GM12873 (cell line): ENCODE measurements at regions not wholly inside any gene's neighbourhood (a gene's known extent, or its start where the extent isn't known, plus 50 kb on each side); places are given as distances from the start of the nearest gene placed in this dataset.

Source experiments
- TF ChIP-seq, protein P1 (sequence below): IDR thresholded peaks from 2 replicates; pipeline ENCODE4 v1.5.1; 2012; ENCODE audit warnings: low read depth, mild to moderate bottlenecking, moderate library complexity, low read length, control low read depth; ENCODE audit not compliant: insufficient read depth; ENCODE audit errors: missing control alignments

DNA sequence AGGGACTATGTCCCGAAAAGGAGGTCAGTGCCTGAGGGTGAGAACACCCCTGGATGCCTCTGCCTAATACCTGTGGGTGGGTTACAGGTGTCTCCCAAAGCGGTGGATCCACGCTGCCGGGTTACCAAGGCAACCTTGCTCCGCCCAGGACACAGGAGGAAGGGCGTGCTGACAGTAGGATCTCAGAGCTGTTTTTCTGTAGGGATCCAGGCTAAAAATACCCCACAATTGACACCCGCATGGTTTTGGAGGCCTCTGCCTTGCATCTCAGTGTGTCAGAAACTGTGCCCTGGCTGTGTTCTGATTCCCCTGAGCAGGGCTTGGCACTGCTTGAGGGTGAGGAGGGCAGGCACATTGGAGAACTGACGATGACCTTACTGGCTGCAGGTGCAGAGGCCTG is 118.0 kb downstream of the IER5 start:
- TF ChIP-seq, protein P1, sequence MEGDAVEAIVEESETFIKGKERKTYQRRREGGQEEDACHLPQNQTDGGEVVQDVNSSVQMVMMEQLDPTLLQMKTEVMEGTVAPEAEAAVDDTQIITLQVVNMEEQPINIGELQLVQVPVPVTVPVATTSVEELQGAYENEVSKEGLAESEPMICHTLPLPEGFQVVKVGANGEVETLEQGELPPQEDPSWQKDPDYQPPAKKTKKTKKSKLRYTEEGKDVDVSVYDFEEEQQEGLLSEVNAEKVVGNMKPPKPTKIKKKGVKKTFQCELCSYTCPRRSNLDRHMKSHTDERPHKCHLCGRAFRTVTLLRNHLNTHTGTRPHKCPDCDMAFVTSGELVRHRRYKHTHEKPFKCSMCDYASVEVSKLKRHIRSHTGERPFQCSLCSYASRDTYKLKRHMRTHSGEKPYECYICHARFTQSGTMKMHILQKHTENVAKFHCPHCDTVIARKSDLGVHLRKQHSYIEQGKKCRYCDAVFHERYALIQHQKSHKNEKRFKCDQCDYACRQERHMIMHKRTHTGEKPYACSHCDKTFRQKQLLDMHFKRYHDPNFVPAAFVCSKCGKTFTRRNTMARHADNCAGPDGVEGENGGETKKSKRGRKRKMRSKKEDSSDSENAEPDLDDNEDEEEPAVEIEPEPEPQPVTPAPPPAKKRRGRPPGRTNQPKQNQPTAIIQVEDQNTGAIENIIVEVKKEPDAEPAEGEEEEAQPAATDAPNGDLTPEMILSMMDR: no peak

DNA sequence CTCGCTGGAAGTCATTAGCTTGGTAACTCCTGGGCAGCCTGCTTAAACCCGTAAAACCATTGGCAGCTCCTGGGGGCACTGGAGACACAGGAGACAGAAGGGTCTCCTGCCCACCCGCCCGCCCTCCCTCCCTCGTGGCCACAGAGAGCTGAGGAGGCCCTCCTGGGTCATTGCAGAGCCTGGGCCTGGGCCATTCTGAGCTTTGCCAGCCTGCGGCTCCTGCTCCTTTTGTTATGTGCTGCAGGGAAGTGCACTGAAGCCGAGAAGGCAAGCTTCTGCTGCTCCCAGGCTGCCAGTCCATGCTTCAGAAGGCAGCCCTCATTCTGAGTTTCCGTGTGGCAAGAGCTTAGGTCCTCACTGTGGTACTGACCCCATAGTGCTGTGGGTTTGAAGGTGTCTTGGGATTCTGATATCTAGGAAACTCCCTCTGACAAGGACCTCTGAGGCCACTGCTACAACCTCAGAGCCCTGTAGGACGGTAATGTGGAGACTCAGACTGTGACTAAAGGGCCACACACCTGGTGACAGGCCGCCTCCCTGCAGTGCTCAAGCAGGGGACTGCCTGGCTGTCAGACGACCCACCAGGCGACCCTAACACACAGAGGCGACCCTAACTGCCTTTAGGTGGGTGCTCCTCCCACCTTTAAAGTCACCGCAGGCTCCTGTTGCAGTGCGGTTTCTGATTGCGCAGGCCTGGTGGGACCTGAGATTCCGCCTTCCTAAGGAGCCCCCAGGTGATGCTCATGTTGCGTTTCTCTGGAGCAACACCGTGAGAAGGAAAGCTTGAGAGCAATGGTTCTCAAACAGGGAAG is 118.7 kb downstream of the IER5 start:
- TF ChIP-seq, protein P1: no peak

DNA sequence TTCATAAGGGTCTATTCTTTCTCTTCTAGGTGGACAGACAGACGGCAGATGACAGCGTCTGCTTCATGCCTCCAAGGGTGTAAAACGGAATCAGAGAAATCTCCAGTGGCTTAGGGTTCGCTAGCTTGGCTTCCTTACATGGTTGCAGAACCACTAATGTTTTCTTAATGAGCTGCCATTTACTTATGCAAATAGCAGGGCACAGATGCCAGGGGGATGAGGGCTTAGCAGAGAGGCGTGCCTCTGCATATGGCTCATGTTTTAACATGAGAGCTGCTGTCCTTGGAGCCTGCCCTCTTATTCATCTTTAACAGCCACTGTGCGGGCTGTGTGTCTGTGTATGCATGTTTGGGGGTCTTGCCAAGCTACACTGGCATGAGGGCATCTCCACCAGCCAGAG is 119.6 kb downstream of the IER5 start:
- TF ChIP-seq, protein P1: no peak

DNA sequence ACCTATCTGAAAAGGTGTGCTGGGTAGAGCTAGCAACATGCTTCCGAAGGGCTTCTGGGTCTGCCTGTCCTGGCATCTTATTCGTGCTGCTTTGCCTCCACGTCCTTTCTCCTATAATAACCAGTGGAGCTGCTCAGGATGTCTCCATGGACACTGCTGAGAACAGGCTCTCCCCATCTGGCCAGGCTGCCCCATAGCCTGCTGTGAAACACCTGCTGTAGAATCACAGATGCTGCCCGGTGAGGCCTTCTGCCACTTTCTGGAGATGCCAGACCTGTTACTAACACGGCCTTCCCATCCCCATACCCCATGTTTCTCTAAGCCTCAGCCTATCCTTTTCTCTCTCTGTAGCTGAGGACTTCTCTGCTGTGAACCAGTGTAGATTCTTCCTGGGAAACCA is 120.5 kb downstream of the IER5 start:
- TF ChIP-seq, protein P1: no peak

DNA sequence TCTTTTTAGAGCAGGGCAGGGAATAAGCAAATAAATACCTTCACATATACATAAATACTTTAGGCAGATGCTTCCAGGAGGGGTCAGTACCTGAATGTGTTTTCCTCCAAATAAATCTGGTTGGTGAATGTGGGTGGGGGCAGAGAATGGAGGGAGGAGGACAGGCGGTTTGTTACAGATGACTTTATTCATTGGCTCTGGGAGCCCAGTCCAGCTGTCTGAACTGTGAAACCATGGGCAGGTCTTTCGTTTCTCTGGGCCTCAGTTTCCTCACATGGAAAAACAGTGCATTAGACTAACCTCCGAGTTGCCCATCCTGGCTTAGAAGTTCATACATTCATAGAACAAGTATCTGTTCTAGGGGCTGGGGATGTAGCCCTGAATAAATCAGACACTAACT is 124.6 kb downstream of the IER5 start:
- TF ChIP-seq, protein P1: no peak

DNA sequence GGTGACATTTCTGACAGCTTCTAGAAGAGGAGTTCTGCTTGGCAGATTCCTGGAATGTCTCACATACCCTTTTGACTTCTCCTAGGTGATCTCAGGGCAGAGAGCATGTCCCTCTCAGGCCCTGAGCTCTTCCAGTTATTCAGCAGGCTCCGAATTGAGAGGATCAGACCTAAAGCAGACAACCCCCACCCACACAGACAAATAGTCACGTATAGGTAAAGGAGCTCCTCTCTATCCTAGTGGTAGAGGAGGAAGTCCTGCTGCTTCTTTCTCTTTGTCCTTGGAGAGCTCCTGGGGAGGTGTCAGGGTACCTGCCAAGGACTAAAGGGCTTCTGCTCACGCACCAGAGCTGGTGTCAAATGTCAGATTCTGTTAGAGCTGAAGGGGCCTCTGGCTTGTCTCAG is 128.1 kb downstream of the IER5 start:
- TF ChIP-seq, protein P1: no peak

DNA sequence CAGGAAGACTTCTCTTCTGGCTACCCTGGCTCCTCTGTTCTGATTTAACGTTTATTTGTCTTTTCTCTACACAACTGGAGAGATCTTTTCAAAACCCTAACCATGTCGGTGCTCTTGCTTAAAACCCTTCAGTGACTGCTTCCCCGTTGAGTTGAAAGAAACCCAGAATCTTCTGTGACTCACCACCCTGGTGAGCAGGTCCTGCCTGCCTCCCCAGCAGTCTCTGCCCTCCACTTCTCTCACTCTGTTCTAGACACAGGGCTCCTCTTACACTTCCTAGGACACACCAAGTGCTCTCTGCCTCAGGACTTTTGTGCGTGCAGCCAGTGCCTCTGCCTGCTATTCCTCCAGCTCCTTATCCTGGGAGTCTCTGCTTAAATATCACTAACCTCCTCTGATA is 131.4 kb downstream of the IER5 start:
- TF ChIP-seq, protein P1: no peak

DNA sequence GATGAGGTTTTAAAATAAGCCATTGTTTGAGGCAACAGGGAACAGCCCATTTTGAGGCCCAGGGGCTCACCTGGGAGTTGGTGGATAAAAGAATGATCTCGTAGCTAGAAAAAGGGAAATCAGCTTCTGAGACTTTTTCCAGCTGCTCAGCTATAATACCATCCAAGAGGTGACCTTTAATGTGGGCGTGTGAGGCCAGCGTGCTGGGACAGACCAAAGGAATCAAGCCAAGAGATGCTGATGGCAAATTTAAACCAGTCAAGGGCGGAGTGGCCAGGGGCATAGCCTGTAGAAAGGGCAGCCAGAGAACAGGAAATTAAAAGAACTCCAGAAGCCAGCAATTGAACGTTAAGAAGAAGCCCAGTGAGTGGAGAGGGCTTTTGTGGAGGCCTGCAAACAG is 132.6 kb downstream of the IER5 start:
- TF ChIP-seq, protein P1: no peak
